CD14-positive monocyte (primary cell): ENCODE measurements at regions not wholly inside any gene's neighbourhood (a gene's known extent, or its start where the extent isn't known, plus 50 kb on each side); places are given as distances from the start of the nearest gene placed in this dataset.

Experiments
- DNase-seq, 3 donors: peaks; one replicate each; pipeline ENCODE4 v3.0.0-alpha.2; 2011 to 2022
- H2AFZ ChIP-seq: 2 replicates; pipeline ENCODE4 v1.6.0; 2012; ENCODE audit warnings: mild to moderate bottlenecking, low read depth, low read length, inconsistent platforms; ENCODE audit not compliant: insufficient read depth, poor library complexity, severe bottlenecking
- H3K27ac ChIP-seq, 2 donors: 1 replicate in 1 of 2; 2 replicates in 1 of 2; pipeline ENCODE4 v1.5.1; 2012 to 2013; ENCODE audit warnings: low read length in 2 of 2, control low read depth in 1 of 2, inconsistent platforms in 1 of 2, low read depth in 1 of 2, mild to moderate bottlenecking in 1 of 2
- H3K27me3 ChIP-seq, 2 donors: one replicate each; pipeline versions ENCODE4 v1.6.0 to v1.6.1; 2011 to 2013; ENCODE audit warnings: low read length in 2 of 2; ENCODE audit not compliant: control insufficient read depth in 2 of 2, insufficient read depth in 2 of 2
- H3K36me3 ChIP-seq, 2 donors: replicated peaks in 1 of 2; 1 replicate in 1 of 2; 2 replicates in 1 of 2; pipeline versions ENCODE4 v1.5.1 to v1.6.1; 2012 to 2013; ENCODE audit warnings: low read length in 2 of 2, control low read depth in 1 of 2, inconsistent platforms in 1 of 2, mild to moderate bottlenecking in 1 of 2; ENCODE audit not compliant: insufficient read depth in 2 of 2, control insufficient read depth in 1 of 2
- H3K4me1 ChIP-seq, 2 donors: 1 replicate in 1 of 2; 2 replicates in 1 of 2; pipeline versions ENCODE4 v1.5.1 to v1.6.1; 2012 to 2013; ENCODE audit warnings: low read length in 2 of 2, control low read depth in 1 of 2, inconsistent platforms in 1 of 2, mild to moderate bottlenecking in 1 of 2, moderate library complexity in 1 of 2; ENCODE audit not compliant: insufficient read depth in 2 of 2, control insufficient read depth in 1 of 2
- H3K4me2 ChIP-seq: replicated peaks from 2 replicates; pipeline ENCODE3; 2012; ENCODE audit warnings: low read length, moderate library complexity, mild to moderate bottlenecking; ENCODE audit not compliant: poor library complexity, severe bottlenecking; ENCODE audit errors: extremely low read depth
- H3K4me3 ChIP-seq, 3 experiments: fragments of 200-600 bp in 1 of 3; sonication (generic) in 1 of 3; replicated peaks in 1 of 3; 1 replicate in 2 of 3; 2 replicates in 1 of 3; pipeline ENCODE4 v1.5.1; 2011 to 2013; ENCODE audit warnings: low read length in 3 of 3, mild to moderate bottlenecking in 3 of 3, control low read depth in 2 of 3, low read depth in 2 of 3, inconsistent platforms in 1 of 3, moderate library complexity in 1 of 3
- H3K79me2 ChIP-seq: 2 replicates; pipeline ENCODE4 v1.6.0; 2012; ENCODE audit warnings: mild to moderate bottlenecking, control low read depth, inconsistent platforms, low read length, moderate library complexity; ENCODE audit not compliant: insufficient read depth
- H3K9ac ChIP-seq: 2 replicates; pipeline ENCODE4 v1.6.0; 2017; ENCODE audit warnings: low read length, mild to moderate bottlenecking; ENCODE audit not compliant: insufficient read depth, poor library complexity, severe bottlenecking
- H3K9me3 ChIP-seq, 2 donors: replicated peaks in 1 of 2; 1 replicate in 1 of 2; 2 replicates in 1 of 2; pipeline versions ENCODE4 v1.5.1 to v1.6.1; 2012 to 2013; ENCODE audit warnings: low read length in 2 of 2, control low read depth in 1 of 2; ENCODE audit not compliant: control insufficient read depth in 1 of 2, insufficient read depth in 1 of 2
- H4K20me1 ChIP-seq: 2 replicates; pipeline ENCODE4 v1.6.0; 2012; ENCODE audit warnings: mild to moderate bottlenecking, low read length, control low read depth, moderate library complexity; ENCODE audit not compliant: insufficient read depth
- H3K27ac Mint-ChIP-seq, 7 donors: one replicate each; pipeline ENCODE4 v1.8.0; 2020; ENCODE audit warnings: mild to moderate bottlenecking in 7 of 7, mixed read lengths in 7 of 7, moderate library complexity in 6 of 7, inconsistent platforms in 2 of 7
- H3K27me3 Mint-ChIP-seq, 3 donors: one replicate each; pipeline ENCODE4 v1.8.0; 2021 to 2022; ENCODE audit warnings: low read depth in 3 of 3, mild to moderate bottlenecking in 3 of 3, mixed read lengths in 3 of 3, moderate library complexity in 3 of 3, inconsistent platforms in 1 of 3
- H3K36me3 Mint-ChIP-seq, 2 donors: one replicate each; pipeline ENCODE4 v1.8.0; 2020; ENCODE audit warnings: mixed read lengths in 2 of 2, inconsistent platforms in 1 of 2, mild to moderate bottlenecking in 1 of 2
- H3K4me1 Mint-ChIP-seq: one replicate; pipeline ENCODE4 v1.8.0; 2020; ENCODE audit warnings: mild to moderate bottlenecking, mixed read lengths
- H3K4me3 Mint-ChIP-seq, 2 donors: one replicate each; pipeline ENCODE4 v1.8.0; 2020; ENCODE audit warnings: mild to moderate bottlenecking in 2 of 2, mixed read lengths in 2 of 2, moderate library complexity in 1 of 2
- H3K9me3 Mint-ChIP-seq, 7 donors: one replicate each; pipeline ENCODE4 v1.8.0; 2020 to 2022; ENCODE audit warnings: mixed read lengths in 7 of 7, mild to moderate bottlenecking in 6 of 7, moderate library complexity in 6 of 7, inconsistent platforms in 2 of 7
- CTCF ChIP-seq: fragments of 200-600 bp; IDR thresholded peaks from one replicate; pipeline ENCODE4 v1.8.0; 2022; ENCODE audit warnings: antibody characterized with exemption, mild to moderate bottlenecking
- WGBS: methylation state at CpG from one replicate; pipeline ENCODE4 v1.1.5; 2013; ENCODE audit warnings: missing lambda C conversion rate; ENCODE audit not compliant: insufficient coverage; 5-methylcytosine and 5-hydroxymethylcytosine counted together
- intact Hi-C, 2 donors: fragments of 100-400 bp; cut with micrococcal nuclease; formaldehyde crosslinking; loops; one replicate each; pipeline versions ENCODE4 v1.15.0 to v1.15.1; 2023

GRCh38 chr11:134622458-134622857 is 210.4 kb upstream of the B3GAT1 start:
- Histone ChIP-seq H3K4me3 (no peak overlapping the region), H2AFZ (no peak overlapping the region), H3K4me1 (no peaks in the 10 kb centered on the region), H4K20me1 (no peaks in the 10 kb centered on the region), H3K9ac (no peak overlapping the region), H3K4me2 (no peak overlapping the region), H3K27me3 (no peaks in the 10 kb centered on the region), H3K9me3 (no peaks in the 10 kb centered on the region), H3K27ac (no peak overlapping the region), H3K79me2 (no peaks in the 10 kb centered on the region), H3K36me3 (no peaks in the 10 kb centered on the region)
- no peak overlapping the region for H3K4me3 Mint-ChIP-seq
- intact Hi-C loops: no loop called here
- DNase-seq: no peak
- no peak for TF ChIP-seq CTCF
- 96% methylated on average over 4 of the region's 6 CpGs for WGBS
- H3K4me1 Mint-ChIP-seq: no peaks in the 10 kb centered on the region
- H3K36me3 Mint-ChIP-seq: no peaks in the 10 kb centered on the region
- no peak overlapping the region for H3K27ac Mint-ChIP-seq
- H3K27me3 Mint-ChIP-seq: peaks cover 1 to 6% (median 3%) of the 10 kb centered on the region in 3 donors
- peaks cover 0 to 5% (median 0%) of the 10 kb centered on the region in 7 donors for H3K9me3 Mint-ChIP-seq

GRCh38 chr11:134617360-134617759 is 205.3 kb upstream of the B3GAT1 start:
- H3K4me1 ChIP-seq: no peaks in the 10 kb centered on the region
- no peaks in the 10 kb centered on the region for H3K27me3 ChIP-seq
- no peak overlapping the region for H3K9ac ChIP-seq
- H3K79me2 ChIP-seq: no peaks in the 10 kb centered on the region
- no peaks in the 10 kb centered on the region for H4K20me1 ChIP-seq
- Mint-ChIP-seq H3K27me3 (peaks cover 1 to 6% (median 4%) of the 10 kb centered on the region in 3 donors), H3K27ac (no peak overlapping the region), H3K36me3 (no peaks in the 10 kb centered on the region), H3K4me3 (no peak overlapping the region), H3K4me1 (no peaks in the 10 kb centered on the region), H3K9me3 (peaks cover 0 to 9% (median 2%) of the 10 kb centered on the region in 7 donors)
- TF ChIP-seq CTCF: no peak
- intact Hi-C loops: no loop called here
- no peak overlapping the region for H2AFZ ChIP-seq
- no peaks in the 10 kb centered on the region for H3K9me3 ChIP-seq
- no peak overlapping the region for H3K4me3 ChIP-seq
- no peak overlapping the region for H3K27ac ChIP-seq
- DNase-seq: no peak
- WGBS: 91% methylated on average over 9 of the region's 9 CpGs
- H3K4me2 ChIP-seq: no peak overlapping the region
- no peaks in the 10 kb centered on the region for H3K36me3 ChIP-seq
